ENCODE measurements at regions not wholly inside any gene's neighbourhood (a gene's known extent, or its start where the extent isn't known, plus 50 kb on each side); places are given as distances from the start of the nearest gene placed in this dataset.
A peak's percentile ranks its signal among the peaks of the same experiment; 100 is the strongest.

DNA sequence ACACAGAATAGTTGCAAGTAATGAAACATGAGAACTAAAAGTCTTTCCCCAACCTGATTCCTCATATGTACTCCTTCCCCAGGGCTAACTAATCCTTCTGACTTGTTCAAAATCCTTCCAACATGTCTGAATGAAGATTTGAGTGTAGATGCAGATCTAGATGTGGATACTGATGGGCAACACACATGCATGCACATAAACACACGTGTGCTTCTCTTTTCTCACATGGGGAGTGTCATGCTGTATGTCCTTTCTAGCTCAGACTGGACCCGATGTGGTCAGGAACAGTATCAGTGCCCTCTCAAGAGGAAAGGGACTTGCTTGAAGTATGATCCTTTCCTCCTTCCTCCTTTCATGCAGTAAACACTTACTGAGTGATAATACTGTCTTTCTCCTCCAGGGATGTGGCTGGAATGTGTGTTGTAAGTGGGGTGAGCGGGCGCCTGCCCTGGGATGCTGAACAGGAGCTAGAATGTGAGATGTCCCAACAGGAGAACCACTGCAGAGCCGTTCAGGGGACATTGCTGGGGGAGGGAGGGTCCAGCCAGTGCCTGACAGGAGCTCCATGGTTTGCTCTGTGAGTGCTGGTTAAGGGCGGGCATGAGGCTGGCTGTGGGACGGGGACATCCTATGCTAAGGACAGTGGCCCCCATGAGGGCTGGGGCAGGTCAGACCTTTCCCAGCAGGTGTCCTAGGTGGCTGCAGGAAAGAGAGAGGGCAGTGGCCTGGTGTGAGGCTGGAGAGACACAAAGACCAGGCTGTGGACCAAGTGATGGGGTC, 146.9 kb downstream of the TEX29 start:
- DNase-seq (no peak), ATAC-seq (no peak)
- Histone ChIP-seq H3K27me3 (ENCODE audit: low read depth) (peaks cover 22% of the 10 kb centered on the region), H3K4me3 (no peak overlapping the region), H3K4me1 (no peaks in the 10 kb centered on the region), H3K36me3 (no peaks in the 10 kb centered on the region), H3K9me3 (no peaks in the 10 kb centered on the region), H3K27ac (no peak overlapping the region)
- intact Hi-C loops (cut with DNase I): no loop called here
- TF ChIP-seq, protein P1, sequence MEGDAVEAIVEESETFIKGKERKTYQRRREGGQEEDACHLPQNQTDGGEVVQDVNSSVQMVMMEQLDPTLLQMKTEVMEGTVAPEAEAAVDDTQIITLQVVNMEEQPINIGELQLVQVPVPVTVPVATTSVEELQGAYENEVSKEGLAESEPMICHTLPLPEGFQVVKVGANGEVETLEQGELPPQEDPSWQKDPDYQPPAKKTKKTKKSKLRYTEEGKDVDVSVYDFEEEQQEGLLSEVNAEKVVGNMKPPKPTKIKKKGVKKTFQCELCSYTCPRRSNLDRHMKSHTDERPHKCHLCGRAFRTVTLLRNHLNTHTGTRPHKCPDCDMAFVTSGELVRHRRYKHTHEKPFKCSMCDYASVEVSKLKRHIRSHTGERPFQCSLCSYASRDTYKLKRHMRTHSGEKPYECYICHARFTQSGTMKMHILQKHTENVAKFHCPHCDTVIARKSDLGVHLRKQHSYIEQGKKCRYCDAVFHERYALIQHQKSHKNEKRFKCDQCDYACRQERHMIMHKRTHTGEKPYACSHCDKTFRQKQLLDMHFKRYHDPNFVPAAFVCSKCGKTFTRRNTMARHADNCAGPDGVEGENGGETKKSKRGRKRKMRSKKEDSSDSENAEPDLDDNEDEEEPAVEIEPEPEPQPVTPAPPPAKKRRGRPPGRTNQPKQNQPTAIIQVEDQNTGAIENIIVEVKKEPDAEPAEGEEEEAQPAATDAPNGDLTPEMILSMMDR (IDR thresholded peaks at IDR 0.05): no peak

DNA sequence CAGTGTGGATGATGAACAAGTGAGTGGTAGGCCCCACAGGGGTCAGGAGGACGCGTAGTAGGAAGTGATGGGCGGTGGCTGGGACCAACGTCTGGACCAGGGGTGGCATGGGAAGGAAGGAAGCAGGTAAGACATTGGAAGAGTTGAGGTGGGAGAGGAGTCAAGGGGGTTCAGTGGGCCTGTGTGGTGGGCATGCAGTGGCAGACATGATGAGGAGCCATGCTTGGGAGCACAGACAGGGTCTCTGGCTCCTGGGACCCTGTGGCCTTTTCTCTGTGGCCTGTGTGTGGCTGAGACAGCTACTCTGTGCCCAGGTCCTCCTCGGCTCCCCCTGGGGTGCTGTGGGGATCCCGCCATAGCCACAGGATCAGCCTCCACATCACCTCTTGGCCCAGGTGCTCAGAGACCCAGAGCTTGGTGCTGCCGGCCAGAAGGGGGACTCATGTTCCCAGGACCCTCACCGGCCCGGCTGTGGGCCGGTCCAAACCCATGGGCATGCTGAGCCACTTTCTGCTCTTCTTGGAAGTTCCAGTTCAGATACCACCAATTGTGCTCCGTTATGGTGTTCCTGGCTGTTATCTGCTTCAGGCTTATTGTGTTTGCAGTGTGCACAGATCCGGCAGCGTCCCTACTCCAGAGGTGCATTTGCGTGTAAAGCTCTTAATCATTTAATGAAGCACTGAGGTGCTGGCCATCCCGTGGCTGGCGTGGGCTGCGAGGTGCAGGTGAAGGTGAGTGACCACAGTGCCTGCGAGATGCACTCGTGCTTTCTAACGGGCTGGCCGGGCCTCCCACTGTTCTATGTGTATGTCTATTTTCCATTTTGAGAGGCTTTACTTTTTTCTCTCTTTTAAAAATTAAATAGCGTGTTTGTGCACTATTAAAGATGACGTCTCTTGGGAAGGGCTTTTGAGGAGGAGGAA, 147.9 kb downstream of the TEX29 start:
- TF ChIP-seq, protein P1 (IDR thresholded peaks at IDR 0.05): no peak
- ATAC-seq (peak; percentile 16 to 22), DNase-seq (no peak)
- Histone ChIP-seq H3K27ac (no peak overlapping the region), H3K27me3 (ENCODE audit: low read depth) (peaks cover 18% of the 10 kb centered on the region), H3K36me3 (no peaks in the 10 kb centered on the region), H3K4me3 (no peak overlapping the region), H3K9me3 (no peaks in the 10 kb centered on the region), H3K4me1 (no peaks in the 10 kb centered on the region)
- intact Hi-C loops (cut with DNase I): no loop called here

DNA sequence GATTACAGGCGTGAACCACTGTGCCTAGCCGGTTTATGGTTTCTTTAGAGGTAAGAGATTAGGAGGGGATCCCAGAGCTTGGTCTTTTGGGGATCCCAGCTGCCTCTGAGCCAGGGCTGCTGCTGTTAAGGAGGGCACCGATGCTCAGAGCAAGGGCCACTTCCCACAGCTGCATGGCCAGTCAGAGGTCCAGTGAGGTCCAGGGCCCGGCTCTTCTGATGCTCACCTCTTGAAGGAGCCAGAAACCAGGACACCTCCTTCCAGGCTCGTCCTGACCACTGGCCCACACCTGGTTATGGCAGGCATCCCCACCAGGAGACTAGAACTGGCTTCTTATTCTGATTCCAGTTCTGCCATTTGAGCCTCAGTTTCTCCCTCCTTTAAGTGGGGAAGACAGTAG, 149.0 kb downstream of the TEX29 start:
- no peak overlapping the region for H3K27ac ChIP-seq
- H3K36me3 ChIP-seq: no peaks in the 10 kb centered on the region
- H3K4me3 ChIP-seq: no peak overlapping the region
- DNase-seq (no peak), ATAC-seq (no peak)
- peaks cover 18% of the 10 kb centered on the region for H3K27me3 ChIP-seq (ENCODE audit: low read depth)
- TF ChIP-seq, protein P1 (IDR thresholded peaks at IDR 0.05): no peak
- intact Hi-C loops (cut with DNase I): no loop called here
- no peaks in the 10 kb centered on the region for H3K9me3 ChIP-seq
- H3K4me1 ChIP-seq: no peaks in the 10 kb centered on the region

DNA sequence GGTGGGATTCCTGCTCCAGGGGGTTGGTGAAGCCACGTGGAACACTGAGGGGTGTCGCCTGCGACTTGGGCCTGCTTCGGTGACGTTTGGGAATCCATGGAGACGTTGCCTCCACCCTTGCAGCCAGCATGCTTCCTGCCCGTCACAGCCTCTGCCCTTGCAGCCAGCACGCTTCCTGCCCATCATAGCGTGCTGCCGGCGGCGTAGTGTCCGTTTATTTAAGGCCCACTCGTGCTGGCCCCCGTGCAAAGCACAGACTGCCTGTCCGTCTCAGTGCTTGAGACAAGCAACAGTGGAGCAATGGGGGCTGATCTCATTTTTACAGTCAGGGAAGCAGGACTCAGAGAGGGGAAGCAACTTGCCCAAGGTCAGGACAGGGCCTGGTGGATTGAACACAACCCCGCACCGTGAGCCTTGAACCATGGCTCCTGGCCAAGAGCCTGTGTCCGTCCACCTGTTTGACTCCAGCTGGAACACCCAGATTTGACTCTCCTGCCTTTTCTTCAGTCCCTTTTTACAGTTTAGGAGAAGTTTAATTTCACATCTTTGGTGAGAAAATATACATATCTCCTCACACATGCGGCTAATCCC, 149.6 kb downstream of the TEX29 start:
- no peak overlapping the region for H3K4me3 ChIP-seq
- peaks cover 13% of the 10 kb centered on the region for H3K27me3 ChIP-seq (ENCODE audit: low read depth)
- ATAC-seq: no peak
- DNase-seq: no peak
- TF ChIP-seq, protein P1 (IDR thresholded peaks at IDR 0.05): no peak
- H3K27ac ChIP-seq: no peak overlapping the region
- no peaks in the 10 kb centered on the region for H3K9me3 ChIP-seq
- no peaks in the 10 kb centered on the region for H3K4me1 ChIP-seq
- intact Hi-C loops (cut with DNase I): no loop called here
- H3K36me3 ChIP-seq: no peaks in the 10 kb centered on the region

DNA sequence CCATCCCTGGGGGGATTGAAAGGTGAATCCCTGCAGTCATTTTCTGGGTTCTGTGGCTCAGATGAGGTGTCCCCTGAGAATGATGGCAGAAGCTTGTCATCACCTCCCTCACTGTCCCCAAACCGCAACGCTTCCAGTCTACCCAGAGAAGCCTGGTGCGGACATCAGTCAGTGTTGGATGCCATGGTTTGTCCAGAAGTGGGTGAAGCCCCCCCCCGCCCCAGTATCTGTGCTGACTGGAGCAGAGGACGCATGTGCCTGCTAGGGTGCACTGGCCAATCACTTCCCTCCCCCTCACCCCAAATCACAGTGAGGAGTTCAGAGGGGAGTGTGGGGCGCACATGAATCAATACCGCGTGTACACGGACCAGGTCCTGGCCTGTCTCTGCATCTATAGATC, 150.5 kb downstream of the TEX29 start:
- TF ChIP-seq, protein P1 (IDR thresholded peaks at IDR 0.05): no peak

More for the DNA sequence above, 150.5 kb downstream of the TEX29 start:
- Histone ChIP-seq H3K27ac (no peak overlapping the region), H3K36me3 (no peaks in the 10 kb centered on the region), H3K27me3 (ENCODE audit: low read depth) (peaks cover 10% of the 10 kb centered on the region), H3K9me3 (no peaks in the 10 kb centered on the region), H3K4me1 (no peaks in the 10 kb centered on the region), H3K4me3 (no peak overlapping the region)
- intact Hi-C loops (cut with DNase I): no loop called here
- ATAC-seq: no peak
- DNase-seq: no peak
